HG03025 (cell line): ENCODE measurements at regions not wholly inside any gene's neighbourhood (a gene's known extent, or its start where the extent isn't known, plus 50 kb on each side); places are given as distances from the start of the nearest gene placed in this dataset.
"Not testable (repeated sequence)": the region's sequence is repeated elsewhere in the genome, so short reads cannot be mapped to it uniquely, and the experiment has no call there.

Experiments used
- ATAC-seq: cut with Tn5 transposase; IDR thresholded peaks from one replicate; pipeline ENCODE4 v1.9.1; 2021; ENCODE audit warnings: mild to moderate bottlenecking, moderate library complexity; ENCODE audit not compliant: unreplicated experiment, low FRiP score

- ATAC-seq: no peak
Measured at GRCh38 chr4:171022824-171023230, 790.4 kb upstream of the GALNTL6 start.

GRCh38 chr4:171017593-171017992 is 795.6 kb upstream of the GALNTL6 start:
- no peak for ATAC-seq

GRCh38 chr4:171016145-171016544 is 797.1 kb upstream of the GALNTL6 start:
- ATAC-seq: no peak

GRCh38 chr4:171015441-171015840 is 797.8 kb upstream of the GALNTL6 start:
- no peak for ATAC-seq

- ATAC-seq: no peak
Measured at GRCh38 chr4:171007618-171008390, 805.4 kb upstream of the GALNTL6 start.

GRCh38 chr4:171002246-171002645 is 811.0 kb upstream of the GALNTL6 start:
- ATAC-seq: no peak

GRCh38 chr4:170990989-170991589 is 822.1 kb upstream of the GALNTL6 start:
- ATAC-seq: peak; percentile 90

- no peak for ATAC-seq
Measured at GRCh38 chr4:170988446-170988845, 824.8 kb upstream of the GALNTL6 start.

GRCh38 chr4:170979736-170980135 is 833.5 kb upstream of the GALNTL6 start:
- ATAC-seq: no peak

- no peak for ATAC-seq
Measured at GRCh38 chr4:170978990-170979389, 834.2 kb upstream of the GALNTL6 start.

GRCh38 chr4:170949084-170949483 is 859.3 kb upstream of the AADAT start:
- ATAC-seq: no peak

GRCh38 chr4:170940043-170940724 is 850.4 kb upstream of the AADAT start:
- ATAC-seq: no peak

- no peak for ATAC-seq
Measured at GRCh38 chr4:170938588-170938987, 848.8 kb upstream of the AADAT start.

GRCh38 chr4:170931321-170931720 is 841.6 kb upstream of the AADAT start:
- no peak for ATAC-seq

- ATAC-seq: no peak
Measured at GRCh38 chr4:170888660-170889059, 798.9 kb upstream of the AADAT start.

- ATAC-seq: no peak
Measured at GRCh38 chr4:170887396-170887795, 797.6 kb upstream of the AADAT start.

GRCh38 chr4:170884969-170885570 is 795.3 kb upstream of the AADAT start:
- no peak for ATAC-seq

- ATAC-seq: not testable (repeated sequence)
Measured at GRCh38 chr4:170881646-170882045, 791.9 kb upstream of the AADAT start.

GRCh38 chr4:170875868-170876267 is 786.1 kb upstream of the AADAT start:
- no peak for ATAC-seq

GRCh38 chr4:170872794-170873193 is 783.0 kb upstream of the AADAT start:
- ATAC-seq: no peak

- ATAC-seq: no peak
Measured at GRCh38 chr4:170868170-170868569, 778.4 kb upstream of the AADAT start.
